SK-N-MC (cell line): ENCODE measurements at regions not wholly inside any gene's neighbourhood (a gene's known extent, or its start where the extent isn't known, plus 50 kb on each side); places are given as distances from the start of the nearest gene placed in this dataset.

Experiments used
- DNase-seq: peaks from one replicate; pipeline ENCODE4 v3.0.0-alpha.2; 2011; ENCODE audit warnings: low read depth, low spot score
- H3K27ac ChIP-seq: fragments of 200-600 bp; sonication (generic); 2 replicates; pipeline ENCODE4 v1.5.1; 2016; ENCODE audit warnings: mixed run types
- H3K36me3 ChIP-seq: fragments of 200-600 bp; sonication (generic); 2 replicates; pipeline ENCODE4 v1.6.1; 2017; ENCODE audit warnings: antibody characterized with exemption, low read length, mixed read lengths; ENCODE audit not compliant: insufficient read depth
- H3K4me3 ChIP-seq: fragments of 200-600 bp; sonication (generic); 2 replicates; pipeline ENCODE4 v1.5.1; 2016
- H3K9ac ChIP-seq: fragments of 200-600 bp; sonication (generic); 2 replicates; pipeline ENCODE4 v1.8.0; 2017; ENCODE audit warnings: mixed run types, mixed read lengths; ENCODE audit not compliant: insufficient read length
- H3K9me3 ChIP-seq: fragments of 200-600 bp; sonication (generic); 2 replicates; pipeline ENCODE4 v1.6.1; 2017; ENCODE audit warnings: low read depth, mild to moderate bottlenecking, antibody characterized with exemption, low read length, moderate library complexity, mixed read lengths
- EZH2 ChIP-seq: fragments of 200-600 bp; sonication (generic); IDR thresholded peaks from one replicate; pipeline ENCODE4 v1.6.1; 2017; ENCODE audit warnings: antibody characterized with exemption
- FOXP2 ChIP-seq: optimal IDR thresholded peaks from 2 replicates; pipeline ENCODE3; 2011; ENCODE audit warnings: mild to moderate bottlenecking, moderate library complexity; ENCODE audit not compliant: insufficient read depth; ENCODE audit errors: extremely low read length, control extremely low read depth
- POLR2AphosphoS5 ChIP-seq: IDR thresholded peaks from 2 replicates; pipeline ENCODE4 v1.6.1; 2012; ENCODE audit warnings: mild to moderate bottlenecking, low read depth, low read length, borderline replicate concordance

- Histone ChIP-seq H3K9me3 (no peaks in the 10 kb centered on the region), H3K9ac (no peak overlapping the region), H3K36me3 (no peaks in the 10 kb centered on the region), H3K27ac (no peak overlapping the region), H3K4me3 (no peak overlapping the region)
- DNase-seq, result no peak
- TF ChIP-seq FOXP2, result no peak
These were observed 147.5 kb upstream of the LHX5 start for GRCh38 chr12:113619202-113619601.

- no peak overlapping the region for H3K4me3 ChIP-seq
- TF ChIP-seq FOXP2 (no peak), POLR2AphosphoS5 (no peak), EZH2 (no peak)
- no peak overlapping the region for H3K9ac ChIP-seq
- DNase-seq, result no peak
- no peaks in the 10 kb centered on the region for H3K36me3 ChIP-seq
- H3K27ac ChIP-seq, result no peak overlapping the region
- H3K9me3 ChIP-seq, result no peaks in the 10 kb centered on the region
These were observed 141.7 kb upstream of the LHX5 start for GRCh38 chr12:113613414-113613813.

GRCh38 chr12:113612793-113613192 is 141.1 kb upstream of the LHX5 start:
- Histone ChIP-seq H3K9ac (no peak overlapping the region), H3K36me3 (no peaks in the 10 kb centered on the region), H3K4me3 (no peak overlapping the region), H3K27ac (no peak overlapping the region), H3K9me3 (no peaks in the 10 kb centered on the region)
- TF ChIP-seq POLR2AphosphoS5 (no peak), FOXP2 (no peak), EZH2 (no peak)
- DNase-seq, result no peak

DNA sequence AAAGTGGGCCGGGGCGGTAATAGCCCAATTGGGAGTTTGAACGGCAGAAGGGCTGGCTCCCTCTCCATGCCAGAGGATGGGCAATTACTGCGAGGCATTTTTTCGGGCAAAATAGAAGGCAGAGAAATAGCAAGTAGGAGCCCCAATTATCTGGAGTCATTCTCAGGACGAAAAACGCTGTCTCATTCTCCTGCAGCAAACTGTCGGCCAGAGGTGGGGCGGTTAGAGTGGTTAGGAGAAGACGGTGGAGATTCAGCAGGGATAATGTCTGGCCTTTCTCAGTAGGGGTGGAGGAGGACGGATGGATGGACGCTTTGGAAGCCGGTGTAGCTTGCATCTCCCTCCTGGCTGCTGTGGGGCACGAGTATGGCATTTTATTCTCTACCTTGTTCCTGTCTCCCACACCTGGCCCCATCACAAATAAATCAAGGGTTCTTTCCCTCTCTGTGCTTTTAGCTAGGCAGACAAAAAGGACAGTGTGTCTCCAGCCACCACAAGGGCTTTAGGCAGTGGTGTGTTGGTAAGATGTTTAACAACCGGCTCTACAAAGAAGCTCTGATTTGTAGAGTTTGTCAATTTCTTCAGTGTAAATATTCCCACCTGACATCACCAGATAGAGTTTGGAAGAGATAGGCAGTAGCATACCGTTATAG is 140.5 kb upstream of the LHX5 start:
- Histone ChIP-seq H3K9me3 (no peaks in the 10 kb centered on the region), H3K36me3 (no peaks in the 10 kb centered on the region), H3K4me3 (no peak overlapping the region), H3K9ac (no peak overlapping the region), H3K27ac (no peak overlapping the region)
- no peak for TF ChIP-seq POLR2AphosphoS5
- no peak for TF ChIP-seq FOXP2
- no peak for TF ChIP-seq EZH2
- DNase-seq, result no peak

GRCh38 chr12:113611652-113612051 is 140.0 kb upstream of the LHX5 start:
- Histone ChIP-seq H3K9me3 (no peaks in the 10 kb centered on the region), H3K4me3 (no peak overlapping the region), H3K36me3 (no peaks in the 10 kb centered on the region), H3K27ac (no peak overlapping the region), H3K9ac (no peak overlapping the region)
- DNase-seq, result no peak
- no peak for TF ChIP-seq POLR2AphosphoS5
- TF ChIP-seq FOXP2, result no peak
- TF ChIP-seq EZH2, result no peak

GRCh38 chr12:113610698-113611097 is 139.0 kb upstream of the LHX5 start:
- Histone ChIP-seq H3K9ac (no peak overlapping the region), H3K4me3 (no peak overlapping the region), H3K36me3 (no peaks in the 10 kb centered on the region), H3K27ac (no peak overlapping the region), H3K9me3 (no peaks in the 10 kb centered on the region)
- DNase-seq, result no peak
- TF ChIP-seq POLR2AphosphoS5, result no peak
- no peak for TF ChIP-seq EZH2
- TF ChIP-seq FOXP2, result no peak

- Histone ChIP-seq H3K27ac (no peak overlapping the region), H3K4me3 (no peak overlapping the region), H3K9me3 (no peaks in the 10 kb centered on the region), H3K36me3 (no peaks in the 10 kb centered on the region), H3K9ac (no peak overlapping the region)
- no peak for DNase-seq
- TF ChIP-seq EZH2 (no peak), FOXP2 (no peak), POLR2AphosphoS5 (no peak)
These were observed 138.2 kb upstream of the LHX5 start for GRCh38 chr12:113609692-113610469.

DNA sequence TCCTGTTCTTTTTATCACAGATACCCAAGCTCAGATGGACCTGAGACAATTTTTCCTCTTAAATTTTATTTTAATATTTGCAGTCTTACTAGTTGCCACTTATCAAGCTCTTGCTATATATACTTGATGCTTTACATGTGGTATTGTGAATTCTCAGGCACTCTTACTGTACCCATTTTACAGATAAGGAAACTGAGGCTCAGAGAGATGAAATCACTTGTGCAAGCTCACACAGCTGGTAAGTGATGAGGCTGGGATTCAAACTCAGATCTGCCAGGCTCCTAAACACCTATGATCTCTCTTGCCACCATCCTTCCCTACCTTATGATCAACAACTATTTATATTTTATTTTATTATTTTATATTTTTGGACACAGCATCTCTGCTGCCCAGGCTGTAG is 133.0 kb upstream of the LHX5 start:
- no peaks in the 10 kb centered on the region for H3K9me3 ChIP-seq
- no peak overlapping the region for H3K27ac ChIP-seq
- H3K9ac ChIP-seq, result no peak overlapping the region
- DNase-seq, result no peak
- H3K36me3 ChIP-seq, result no peaks in the 10 kb centered on the region
- H3K4me3 ChIP-seq, result no peak overlapping the region
- TF ChIP-seq POLR2AphosphoS5, result no peak
- no peak for TF ChIP-seq EZH2
- no peak for TF ChIP-seq FOXP2
